GM12878 (cell line): ENCODE measurements at regions not wholly inside any gene's neighbourhood (a gene's known extent, or its start where the extent isn't known, plus 50 kb on each side); places are given as distances from the start of the nearest gene placed in this dataset.

ENCODE experiments used
- ATAC-seq: fragments of 200-7000 bp; cut with Tn5 transposase; 3 replicates; pipeline ENCODE4 v1.9.1; 2020; ENCODE audit warnings: mild to moderate bottlenecking, moderate library complexity
- BruUV-seq: library from RNA; stranded (reverse); fragments of 400-500 nt; replicated peaks from 2 replicates; lab custom pipeline; 2021; lab: Mats Ljungman, UMichigan
- CTCF ChIA-PET: fragments of 300-600 bp; sonication (Branson Sonifier 250); formaldehyde crosslinking; extraction: SDS; loops from one replicate; lab custom pipeline; 2021; ENCODE audit warnings: inconsistent platforms; lab: Yijun Ruan, JAX
- POLR2A ChIA-PET: fragments of 350-600 bp; formaldehyde crosslinking; extraction: SDS; loops from one replicate; lab custom pipeline; 2021; ENCODE audit warnings: inconsistent platforms; lab: Charles Lee
- RAD21 ChIA-PET: fragments of 300-600 bp; sonication (Branson Sonifier 250); formaldehyde crosslinking; loops from one replicate; lab custom pipeline; 2023; ENCODE audit warnings: antibody characterized with exemption; ENCODE audit not compliant: unreplicated experiment; lab: Charles Lee
- SMC1A ChIA-PET: fragments of 300-600 bp; sonication (Branson Sonifier 250); formaldehyde crosslinking; loops from one replicate; lab custom pipeline; 2023; ENCODE audit not compliant: unreplicated experiment, uncharacterized antibody; lab: Charles Lee
- DNase-seq: peaks from one replicate; pipeline ENCODE4 v3.0.0-alpha.2; 2011; ENCODE audit warnings: low read depth, low spot score
- FAIRE-seq: peaks from 3 replicates; lab custom pipeline; 2011; peaks lifted over from hg19 to GRCh38; lab: Jason Lieb, UNC
- H2AFZ ChIP-seq: 2 replicates; pipeline ENCODE4 v1.6.0; 2011; ENCODE audit warnings: low read depth, low read length, control low read depth; ENCODE audit not compliant: control insufficient read depth
- H3K27ac ChIP-seq: 2 replicates; pipeline ENCODE4 v1.5.1; 2011; ENCODE audit warnings: control low read depth; ENCODE audit not compliant: control insufficient read depth, insufficient read depth
- H3K27me3 ChIP-seq, 2 experiments: replicated peaks in 1 of 2; 2 replicates each; pipeline versions ENCODE4 v1.6.0 to v1.6.1; 2011; ENCODE audit warnings: low read length in 1 of 2; ENCODE audit not compliant: control insufficient read depth in 2 of 2, insufficient read depth in 2 of 2
- H3K36me3 ChIP-seq, 2 experiments: 2 replicates each; pipeline ENCODE4 v1.5.1; 2011; ENCODE audit warnings: low read length in 1 of 2; ENCODE audit not compliant: control insufficient read depth in 2 of 2, insufficient read depth in 2 of 2
- H3K4me1 ChIP-seq: 2 replicates; pipeline ENCODE4 v1.6.1; 2011; ENCODE audit warnings: mild to moderate bottlenecking, low read length, moderate library complexity, mixed read lengths; ENCODE audit not compliant: control insufficient read depth, insufficient read depth
- H3K4me2 ChIP-seq: 2 replicates; pipeline ENCODE4 v1.6.0; 2011; ENCODE audit warnings: control low read depth; ENCODE audit not compliant: control insufficient read depth, insufficient read depth
- H3K4me3 ChIP-seq: fragments of 200-600 bp; sonication (generic); 2 replicates; pipeline ENCODE4 v1.5.1; 2016
- H3K79me2 ChIP-seq: 2 replicates; pipeline ENCODE4 v1.6.0; 2011; ENCODE audit warnings: low read length; ENCODE audit not compliant: control insufficient read depth, insufficient read depth
- H3K9ac ChIP-seq: 2 replicates; pipeline ENCODE4 v1.8.0; 2011; ENCODE audit warnings: low read length, control low read depth, mixed read lengths; ENCODE audit not compliant: control insufficient read depth, insufficient read depth
- H3K9me3 ChIP-seq: replicated peaks from 3 replicates; pipeline ENCODE4 v1.5.1; 2011; ENCODE audit warnings: mild to moderate bottlenecking, low read length; ENCODE audit not compliant: control insufficient read depth, insufficient read depth
- H4K20me1 ChIP-seq: 2 replicates; pipeline ENCODE4 v1.6.0; 2011; ENCODE audit not compliant: control insufficient read depth, insufficient read depth
- EED ChIP-seq: sonication (generic); IDR thresholded peaks from 2 replicates; pipeline ENCODE4 v1.6.1; 2016; ENCODE audit warnings: antibody characterized with exemption, low read depth
- IRF4 ChIP-seq: IDR thresholded peaks from 2 replicates; pipeline ENCODE4 v1.6.1; 2011; ENCODE audit warnings: low read depth, low read length
- MTA2 ChIP-seq: fragments of 450-650 bp; IDR thresholded peaks from 2 replicates; pipeline ENCODE4 v1.6.1; 2016; ENCODE audit warnings: low read depth, mild to moderate bottlenecking, moderate library complexity
- MYC ChIP-seq: IDR thresholded peaks from 2 replicates; pipeline ENCODE4 v1.6.1; 2011; ENCODE audit warnings: mild to moderate bottlenecking, low read length, moderate library complexity, inconsistent platforms; ENCODE audit not compliant: insufficient read depth, insufficient replicate concordance, insufficient read length, severe bottlenecking
- RUNX3 ChIP-seq: IDR thresholded peaks from 2 replicates; pipeline ENCODE4 v1.6.1; 2012; ENCODE audit warnings: low read length, inconsistent platforms
- STAT1 ChIP-seq: fragments of 450-650 bp; conservative IDR thresholded peaks from 2 replicates; pipeline ENCODE4 v1.6.1; 2014; ENCODE audit warnings: antibody characterized with exemption, mild to moderate bottlenecking
- WGBS: methylation state at CpG from one replicate; pipeline ENCODE4 v1.1.6; 2016; ENCODE audit warnings: low lambda C conversion rate; ENCODE audit not compliant: insufficient replicate concordance, insufficient coverage; ENCODE audit errors: missing lambda C conversion rate; 5-methylcytosine and 5-hydroxymethylcytosine counted together
- in situ Hi-C: fragments of 300-500 bp; cut with MboI; formaldehyde crosslinking; loops from 9 replicates; pipeline ENCODE4 v1.14.3; 2018; ENCODE audit warnings: mixed read lengths
- intact Hi-C: fragments of 100-400 bp; cut with micrococcal nuclease; formaldehyde crosslinking; loops from one replicate; pipeline ENCODE4 v1.14.2; 2022; ENCODE audit not compliant: unreplicated experiment
- TF ChIP-seq, protein P1 (sequence below): fragments of 450-650 bp; IDR thresholded peaks from 2 replicates; pipeline ENCODE4 v1.6.1; 2017; ENCODE audit warnings: mild to moderate bottlenecking, moderate library complexity
- TF ChIP-seq, protein P2 (sequence below): IDR thresholded peaks from 2 replicates; pipeline ENCODE4 v1.6.1; 2012; ENCODE audit warnings: low read length, inconsistent platforms
- TF ChIP-seq, protein P3 (sequence below): IDR thresholded peaks from 2 replicates; pipeline ENCODE4 v1.6.1; 2012; ENCODE audit warnings: low read depth, low read length, improper control_type of control experiment
- TF ChIP-seq, protein P4 (sequence below): fragments of 450-650 bp; IDR thresholded peaks from 2 replicates; pipeline ENCODE4 v1.6.1; 2016; ENCODE audit warnings: mild to moderate bottlenecking
- TF ChIP-seq, protein P5 (sequence below): fragments of 450-650 bp; conservative IDR thresholded peaks from 2 replicates; pipeline ENCODE4 v1.6.1; 2017; ENCODE audit warnings: mild to moderate bottlenecking, moderate library complexity
- TF ChIP-seq, protein P6 (sequence below): fragments of 450-650 bp; IDR thresholded peaks from 2 replicates; pipeline ENCODE4 v1.6.1; 2014; ENCODE audit warnings: mild to moderate bottlenecking

DNA sequence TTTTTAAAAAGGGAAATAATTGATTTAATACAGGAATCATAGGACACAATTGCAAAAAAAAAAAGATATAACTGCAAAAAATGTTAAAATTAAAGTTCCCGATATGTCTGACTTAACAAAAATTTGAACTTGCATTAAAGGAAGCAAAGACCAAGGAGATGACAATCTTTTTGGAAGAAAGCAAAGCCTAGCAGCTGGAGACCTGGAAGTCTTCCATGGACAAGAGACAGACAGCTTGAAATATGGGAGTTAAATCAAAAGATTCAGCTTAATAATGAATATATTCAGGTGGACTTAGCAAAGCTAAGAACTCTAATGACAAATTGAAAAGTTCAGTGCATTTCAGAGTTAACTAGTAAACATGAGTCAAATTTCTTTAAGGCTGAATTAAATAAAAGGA, 568.7 kb upstream of the RGMB start:
- ChIA-PET POLR2A (no interaction called here), SMC1A (interaction anchor here (0.7 to 2.0 kb wide), 3 partner anchors 12 to 470 kb away, joined by 3 to 5 read pairs (median 4); no protein-coding TSS in a partner anchor)
- no peak for FAIRE-seq
- TF ChIP-seq MYC (no peak), MTA2 (no peak), STAT1 (no peak), EED (no peak), RUNX3 (no peak), IRF4 (no peak)
- TF ChIP-seq, protein P1, sequence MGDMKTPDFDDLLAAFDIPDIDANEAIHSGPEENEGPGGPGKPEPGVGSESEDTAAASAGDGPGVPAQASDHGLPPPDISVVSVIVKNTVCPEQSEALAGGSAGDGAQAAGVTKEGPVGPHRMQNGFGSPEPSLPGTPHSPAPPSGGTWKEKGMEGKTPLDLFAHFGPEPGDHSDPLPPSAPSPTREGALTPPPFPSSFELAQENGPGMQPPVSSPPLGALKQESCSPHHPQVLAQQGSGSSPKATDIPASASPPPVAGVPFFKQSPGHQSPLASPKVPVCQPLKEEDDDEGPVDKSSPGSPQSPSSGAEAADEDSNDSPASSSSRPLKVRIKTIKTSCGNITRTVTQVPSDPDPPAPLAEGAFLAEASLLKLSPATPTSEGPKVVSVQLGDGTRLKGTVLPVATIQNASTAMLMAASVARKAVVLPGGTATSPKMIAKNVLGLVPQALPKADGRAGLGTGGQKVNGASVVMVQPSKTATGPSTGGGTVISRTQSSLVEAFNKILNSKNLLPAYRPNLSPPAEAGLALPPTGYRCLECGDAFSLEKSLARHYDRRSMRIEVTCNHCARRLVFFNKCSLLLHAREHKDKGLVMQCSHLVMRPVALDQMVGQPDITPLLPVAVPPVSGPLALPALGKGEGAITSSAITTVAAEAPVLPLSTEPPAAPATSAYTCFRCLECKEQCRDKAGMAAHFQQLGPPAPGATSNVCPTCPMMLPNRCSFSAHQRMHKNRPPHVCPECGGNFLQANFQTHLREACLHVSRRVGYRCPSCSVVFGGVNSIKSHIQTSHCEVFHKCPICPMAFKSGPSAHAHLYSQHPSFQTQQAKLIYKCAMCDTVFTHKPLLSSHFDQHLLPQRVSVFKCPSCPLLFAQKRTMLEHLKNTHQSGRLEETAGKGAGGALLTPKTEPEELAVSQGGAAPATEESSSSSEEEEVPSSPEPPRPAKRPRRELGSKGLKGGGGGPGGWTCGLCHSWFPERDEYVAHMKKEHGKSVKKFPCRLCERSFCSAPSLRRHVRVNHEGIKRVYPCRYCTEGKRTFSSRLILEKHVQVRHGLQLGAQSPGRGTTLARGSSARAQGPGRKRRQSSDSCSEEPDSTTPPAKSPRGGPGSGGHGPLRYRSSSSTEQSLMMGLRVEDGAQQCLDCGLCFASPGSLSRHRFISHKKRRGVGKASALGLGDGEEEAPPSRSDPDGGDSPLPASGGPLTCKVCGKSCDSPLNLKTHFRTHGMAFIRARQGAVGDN: no peak
- TF ChIP-seq, protein P2, sequence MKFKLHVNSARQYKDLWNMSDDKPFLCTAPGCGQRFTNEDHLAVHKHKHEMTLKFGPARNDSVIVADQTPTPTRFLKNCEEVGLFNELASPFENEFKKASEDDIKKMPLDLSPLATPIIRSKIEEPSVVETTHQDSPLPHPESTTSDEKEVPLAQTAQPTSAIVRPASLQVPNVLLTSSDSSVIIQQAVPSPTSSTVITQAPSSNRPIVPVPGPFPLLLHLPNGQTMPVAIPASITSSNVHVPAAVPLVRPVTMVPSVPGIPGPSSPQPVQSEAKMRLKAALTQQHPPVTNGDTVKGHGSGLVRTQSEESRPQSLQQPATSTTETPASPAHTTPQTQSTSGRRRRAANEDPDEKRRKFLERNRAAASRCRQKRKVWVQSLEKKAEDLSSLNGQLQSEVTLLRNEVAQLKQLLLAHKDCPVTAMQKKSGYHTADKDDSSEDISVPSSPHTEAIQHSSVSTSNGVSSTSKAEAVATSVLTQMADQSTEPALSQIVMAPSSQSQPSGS: no peak
- TF ChIP-seq, protein P3, sequence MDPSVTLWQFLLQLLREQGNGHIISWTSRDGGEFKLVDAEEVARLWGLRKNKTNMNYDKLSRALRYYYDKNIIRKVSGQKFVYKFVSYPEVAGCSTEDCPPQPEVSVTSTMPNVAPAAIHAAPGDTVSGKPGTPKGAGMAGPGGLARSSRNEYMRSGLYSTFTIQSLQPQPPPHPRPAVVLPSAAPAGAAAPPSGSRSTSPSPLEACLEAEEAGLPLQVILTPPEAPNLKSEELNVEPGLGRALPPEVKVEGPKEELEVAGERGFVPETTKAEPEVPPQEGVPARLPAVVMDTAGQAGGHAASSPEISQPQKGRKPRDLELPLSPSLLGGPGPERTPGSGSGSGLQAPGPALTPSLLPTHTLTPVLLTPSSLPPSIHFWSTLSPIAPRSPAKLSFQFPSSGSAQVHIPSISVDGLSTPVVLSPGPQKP: no peak
- TF ChIP-seq, protein P4, sequence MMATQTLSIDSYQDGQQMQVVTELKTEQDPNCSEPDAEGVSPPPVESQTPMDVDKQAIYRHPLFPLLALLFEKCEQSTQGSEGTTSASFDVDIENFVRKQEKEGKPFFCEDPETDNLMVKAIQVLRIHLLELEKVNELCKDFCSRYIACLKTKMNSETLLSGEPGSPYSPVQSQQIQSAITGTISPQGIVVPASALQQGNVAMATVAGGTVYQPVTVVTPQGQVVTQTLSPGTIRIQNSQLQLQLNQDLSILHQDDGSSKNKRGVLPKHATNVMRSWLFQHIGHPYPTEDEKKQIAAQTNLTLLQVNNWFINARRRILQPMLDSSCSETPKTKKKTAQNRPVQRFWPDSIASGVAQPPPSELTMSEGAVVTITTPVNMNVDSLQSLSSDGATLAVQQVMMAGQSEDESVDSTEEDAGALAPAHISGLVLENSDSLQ: no peak
- TF ChIP-seq, protein P5, sequence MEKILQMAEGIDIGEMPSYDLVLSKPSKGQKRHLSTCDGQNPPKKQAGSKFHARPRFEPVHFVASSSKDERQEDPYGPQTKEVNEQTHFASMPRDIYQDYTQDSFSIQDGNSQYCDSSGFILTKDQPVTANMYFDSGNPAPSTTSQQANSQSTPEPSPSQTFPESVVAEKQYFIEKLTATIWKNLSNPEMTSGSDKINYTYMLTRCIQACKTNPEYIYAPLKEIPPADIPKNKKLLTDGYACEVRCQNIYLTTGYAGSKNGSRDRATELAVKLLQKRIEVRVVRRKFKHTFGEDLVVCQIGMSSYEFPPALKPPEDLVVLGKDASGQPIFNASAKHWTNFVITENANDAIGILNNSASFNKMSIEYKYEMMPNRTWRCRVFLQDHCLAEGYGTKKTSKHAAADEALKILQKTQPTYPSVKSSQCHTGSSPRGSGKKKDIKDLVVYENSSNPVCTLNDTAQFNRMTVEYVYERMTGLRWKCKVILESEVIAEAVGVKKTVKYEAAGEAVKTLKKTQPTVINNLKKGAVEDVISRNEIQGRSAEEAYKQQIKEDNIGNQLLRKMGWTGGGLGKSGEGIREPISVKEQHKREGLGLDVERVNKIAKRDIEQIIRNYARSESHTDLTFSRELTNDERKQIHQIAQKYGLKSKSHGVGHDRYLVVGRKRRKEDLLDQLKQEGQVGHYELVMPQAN: no peak
- TF ChIP-seq, protein P6, sequence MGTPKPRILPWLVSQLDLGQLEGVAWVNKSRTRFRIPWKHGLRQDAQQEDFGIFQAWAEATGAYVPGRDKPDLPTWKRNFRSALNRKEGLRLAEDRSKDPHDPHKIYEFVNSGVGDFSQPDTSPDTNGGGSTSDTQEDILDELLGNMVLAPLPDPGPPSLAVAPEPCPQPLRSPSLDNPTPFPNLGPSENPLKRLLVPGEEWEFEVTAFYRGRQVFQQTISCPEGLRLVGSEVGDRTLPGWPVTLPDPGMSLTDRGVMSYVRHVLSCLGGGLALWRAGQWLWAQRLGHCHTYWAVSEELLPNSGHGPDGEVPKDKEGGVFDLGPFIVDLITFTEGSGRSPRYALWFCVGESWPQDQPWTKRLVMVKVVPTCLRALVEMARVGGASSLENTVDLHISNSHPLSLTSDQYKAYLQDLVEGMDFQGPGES: no peak

More for the DNA sequence above, 568.7 kb upstream of the RGMB start:
- Histone ChIP-seq H3K4me2 (no peak overlapping the region), H3K27me3 (no peaks in the 10 kb centered on the region), H3K4me3 (no peak overlapping the region), H2AFZ (no peak overlapping the region), H3K4me1 (no peaks in the 10 kb centered on the region), H3K79me2 (no peaks in the 10 kb centered on the region), H3K27ac (no peak overlapping the region), H3K36me3 (no peaks in the 10 kb centered on the region), H3K9ac (no peak overlapping the region), H3K9me3 (no peaks in the 10 kb centered on the region; the same call in 2 of the 3 replicates), H4K20me1 (no peaks in the 10 kb centered on the region)
- ChIA-PET CTCF (interaction anchor here (0.7 to 1.3 kb wide), 2 partner anchors 14 to 974 kb away, joined by 3 to 4 read pairs; no protein-coding TSS in a partner anchor), RAD21 (no interaction called here)
- WGBS: 96% methylated on average over 1 of the region's 1 CpG
- ATAC-seq (no peak), DNase-seq (no peak)
- in situ Hi-C loops: no loop called here
- no TSS peak for BruUV-seq
- intact Hi-C loops: no loop called here
